Smooth muscle cell (in vitro differentiated cells): ENCODE measurements at regions not wholly inside any gene's neighbourhood (a gene's known extent, or its start where the extent isn't known, plus 50 kb on each side); places are given as distances from the start of the nearest gene placed in this dataset.

Experiments used
- DNase-seq: peaks from one replicate; lab custom pipeline; 2025; ENCODE audit not compliant: unreplicated experiment; lab: John Stamatoyannopoulos, UW
- H2AFZ ChIP-seq: fragments of 200-600 bp; sonication (generic); 2 replicates; pipeline ENCODE4 v1.6.0; 2016; ENCODE audit warnings: antibody characterized with exemption, low read depth, mild to moderate bottlenecking
- H3F3A ChIP-seq: fragments of 200-600 bp; sonication (generic); 2 replicates; pipeline ENCODE4 v1.6.0; 2017; ENCODE audit warnings: antibody characterized with exemption, low read depth
- H3K27ac ChIP-seq: fragments of 200-600 bp; sonication (generic); 2 replicates; pipeline ENCODE4 v1.5.1; 2016; ENCODE audit warnings: low read depth, mild to moderate bottlenecking
- H3K27me3 ChIP-seq: fragments of 200-600 bp; sonication (generic); 2 replicates; pipeline ENCODE4 v1.6.1; 2016; ENCODE audit warnings: low read depth, mild to moderate bottlenecking
- H3K36me3 ChIP-seq: fragments of 200-600 bp; sonication (generic); 2 replicates; pipeline ENCODE4 v1.5.1; 2016; ENCODE audit warnings: low read depth
- H3K4me1 ChIP-seq: fragments of 200-600 bp; sonication (generic); 2 replicates; pipeline ENCODE4 v1.5.1; 2016; ENCODE audit warnings: low read depth
- H3K4me2 ChIP-seq: fragments of 200-600 bp; sonication (generic); 2 replicates; pipeline ENCODE4 v1.6.0; 2016; ENCODE audit warnings: mild to moderate bottlenecking
- H3K4me3 ChIP-seq: fragments of 200-600 bp; sonication (generic); 2 replicates; pipeline ENCODE4 v1.5.1; 2016; ENCODE audit warnings: mild to moderate bottlenecking
- H3K79me2 ChIP-seq: fragments of 200-600 bp; sonication (generic); 2 replicates; pipeline ENCODE4 v1.6.0; 2016; ENCODE audit warnings: low read depth, mild to moderate bottlenecking
- H3K9ac ChIP-seq: fragments of 200-600 bp; sonication (generic); 2 replicates; pipeline ENCODE4 v1.6.0; 2016; ENCODE audit warnings: low read depth
- H3K9me3 ChIP-seq: fragments of 200-600 bp; sonication (generic); replicated peaks from 2 replicates; pipeline ENCODE4 v1.5.1; 2016; ENCODE audit warnings: low read depth
- H4K20me1 ChIP-seq: fragments of 200-600 bp; sonication (generic); 2 replicates; pipeline ENCODE4 v1.6.0; 2016; ENCODE audit warnings: low read depth
- WGBS: methylation state at CpG from one replicate; pipeline ENCODE4 v1.1.7; 2016; ENCODE audit warnings: low lambda C conversion rate; 5-methylcytosine and 5-hydroxymethylcytosine counted together
- TF ChIP-seq, protein P1 (sequence below): fragments of 200-600 bp; sonication (generic); IDR thresholded peaks from 2 replicates; pipeline ENCODE4 v1.5.1; 2017; ENCODE audit warnings: borderline replicate concordance, mild to moderate bottlenecking, antibody characterized with exemption; ENCODE audit not compliant: insufficient read depth, poor library complexity, severe bottlenecking

DNA sequence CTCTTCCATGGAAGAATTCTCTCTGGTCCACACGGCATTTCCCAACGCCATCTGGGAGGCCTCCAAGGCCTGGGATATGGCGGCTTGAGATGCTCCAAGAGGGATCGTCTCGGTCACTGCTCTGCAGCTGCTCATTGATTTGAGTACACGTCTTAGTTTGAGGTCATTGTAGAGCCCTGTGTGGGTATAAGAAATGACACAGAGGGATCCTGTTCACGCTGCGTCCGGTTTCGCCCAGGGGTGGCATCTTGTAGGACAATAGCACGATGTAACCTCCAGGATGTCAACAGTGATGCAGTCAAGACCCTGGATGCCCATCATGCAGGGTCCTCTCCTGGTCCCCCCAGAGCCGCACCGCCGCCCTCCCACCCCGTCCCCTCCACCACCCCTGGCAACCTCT, 564.6 kb downstream of the BRD1 start:
- no peaks in the 10 kb centered on the region for H3K36me3 ChIP-seq
- H3K9me3 ChIP-seq: no peaks in the 10 kb centered on the region
- no peak overlapping the region for H3K9ac ChIP-seq
- H2AFZ ChIP-seq: no peak overlapping the region
- H3K27me3 ChIP-seq: peaks cover under 1% of the 10 kb centered on the region
- H3K4me1 ChIP-seq: peaks cover 12% of the 10 kb centered on the region
- no peaks in the 10 kb centered on the region for H4K20me1 ChIP-seq
- H3K79me2 ChIP-seq: no peaks in the 10 kb centered on the region
- no peaks in the 10 kb centered on the region for H3F3A ChIP-seq
- DNase-seq: no peak
- no peak overlapping the region for H3K4me3 ChIP-seq
- 87% methylated on average over 15 of the region's 15 CpGs for WGBS
- no peak overlapping the region for H3K27ac ChIP-seq
- H3K4me2 ChIP-seq: no peak overlapping the region
- TF ChIP-seq, protein P1, sequence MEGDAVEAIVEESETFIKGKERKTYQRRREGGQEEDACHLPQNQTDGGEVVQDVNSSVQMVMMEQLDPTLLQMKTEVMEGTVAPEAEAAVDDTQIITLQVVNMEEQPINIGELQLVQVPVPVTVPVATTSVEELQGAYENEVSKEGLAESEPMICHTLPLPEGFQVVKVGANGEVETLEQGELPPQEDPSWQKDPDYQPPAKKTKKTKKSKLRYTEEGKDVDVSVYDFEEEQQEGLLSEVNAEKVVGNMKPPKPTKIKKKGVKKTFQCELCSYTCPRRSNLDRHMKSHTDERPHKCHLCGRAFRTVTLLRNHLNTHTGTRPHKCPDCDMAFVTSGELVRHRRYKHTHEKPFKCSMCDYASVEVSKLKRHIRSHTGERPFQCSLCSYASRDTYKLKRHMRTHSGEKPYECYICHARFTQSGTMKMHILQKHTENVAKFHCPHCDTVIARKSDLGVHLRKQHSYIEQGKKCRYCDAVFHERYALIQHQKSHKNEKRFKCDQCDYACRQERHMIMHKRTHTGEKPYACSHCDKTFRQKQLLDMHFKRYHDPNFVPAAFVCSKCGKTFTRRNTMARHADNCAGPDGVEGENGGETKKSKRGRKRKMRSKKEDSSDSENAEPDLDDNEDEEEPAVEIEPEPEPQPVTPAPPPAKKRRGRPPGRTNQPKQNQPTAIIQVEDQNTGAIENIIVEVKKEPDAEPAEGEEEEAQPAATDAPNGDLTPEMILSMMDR: no peak

DNA sequence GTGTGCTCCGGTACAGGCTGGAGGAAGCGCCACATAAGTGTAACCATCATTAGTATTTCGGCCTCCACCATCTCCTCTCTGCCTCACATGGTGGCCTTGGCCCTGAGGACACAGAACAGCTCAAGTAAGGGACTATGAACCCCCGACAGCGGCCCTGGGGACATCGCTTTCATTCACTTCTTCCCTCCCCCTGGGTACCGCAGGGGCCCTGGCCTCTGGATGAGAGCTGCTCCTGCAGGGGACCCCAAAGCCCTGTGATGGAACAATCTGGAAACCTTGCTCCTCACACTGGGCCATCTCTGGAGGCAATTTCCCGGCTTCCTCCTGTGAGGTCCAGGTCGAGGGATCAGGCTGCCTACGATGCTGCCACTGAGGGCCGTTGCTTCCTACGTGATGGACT, 565.5 kb downstream of the BRD1 start:
- Histone ChIP-seq H4K20me1 (no peaks in the 10 kb centered on the region), H3F3A (no peaks in the 10 kb centered on the region), H3K4me3 (no peak overlapping the region), H3K36me3 (no peaks in the 10 kb centered on the region), H3K4me1 (peaks cover 12% of the 10 kb centered on the region), H3K27me3 (no peaks in the 10 kb centered on the region), H3K79me2 (no peaks in the 10 kb centered on the region), H3K27ac (no peak overlapping the region), H3K9ac (no peak overlapping the region), H2AFZ (no peak overlapping the region), H3K4me2 (no peak overlapping the region), H3K9me3 (no peaks in the 10 kb centered on the region)
- 90% methylated on average over 12 of the region's 12 CpGs for WGBS
- TF ChIP-seq, protein P1: no peak
- no peak for DNase-seq

DNA sequence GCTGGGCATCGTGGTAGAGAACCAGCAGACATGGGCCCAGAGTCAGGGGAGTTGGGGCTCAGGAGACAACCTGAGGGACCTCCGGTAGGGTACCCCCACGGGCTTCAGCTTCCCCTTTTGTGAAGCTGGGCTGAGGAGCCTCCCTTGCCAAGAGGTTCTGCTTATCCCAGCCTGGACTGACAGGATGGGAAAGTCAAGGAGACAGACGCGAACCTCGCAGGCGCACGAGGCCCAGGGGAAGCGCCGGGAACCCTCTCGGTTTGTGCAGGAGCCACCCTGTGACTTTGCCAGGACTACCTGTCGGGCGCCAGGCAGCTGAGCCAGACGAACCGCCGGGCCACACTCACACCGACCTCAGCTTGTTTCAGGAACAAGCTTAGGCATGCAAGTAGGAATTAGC, 566.1 kb downstream of the BRD1 start:
- no peaks in the 10 kb centered on the region for H3K79me2 ChIP-seq
- no peaks in the 10 kb centered on the region for H3K36me3 ChIP-seq
- H3K4me2 ChIP-seq: no peak overlapping the region
- H2AFZ ChIP-seq: no peak overlapping the region
- no peak overlapping the region for H3K9ac ChIP-seq
- no peaks in the 10 kb centered on the region for H3F3A ChIP-seq
- TF ChIP-seq, protein P1: no peak
- H3K4me3 ChIP-seq: no peak overlapping the region
- 90% methylated on average over 17 of the region's 17 CpGs for WGBS
- no peaks in the 10 kb centered on the region for H4K20me1 ChIP-seq
- H3K27ac ChIP-seq: no peak overlapping the region
- no peaks in the 10 kb centered on the region for H3K27me3 ChIP-seq
- peaks cover 12% of the 10 kb centered on the region for H3K4me1 ChIP-seq
- H3K9me3 ChIP-seq: no peaks in the 10 kb centered on the region
- DNase-seq: no peak

DNA sequence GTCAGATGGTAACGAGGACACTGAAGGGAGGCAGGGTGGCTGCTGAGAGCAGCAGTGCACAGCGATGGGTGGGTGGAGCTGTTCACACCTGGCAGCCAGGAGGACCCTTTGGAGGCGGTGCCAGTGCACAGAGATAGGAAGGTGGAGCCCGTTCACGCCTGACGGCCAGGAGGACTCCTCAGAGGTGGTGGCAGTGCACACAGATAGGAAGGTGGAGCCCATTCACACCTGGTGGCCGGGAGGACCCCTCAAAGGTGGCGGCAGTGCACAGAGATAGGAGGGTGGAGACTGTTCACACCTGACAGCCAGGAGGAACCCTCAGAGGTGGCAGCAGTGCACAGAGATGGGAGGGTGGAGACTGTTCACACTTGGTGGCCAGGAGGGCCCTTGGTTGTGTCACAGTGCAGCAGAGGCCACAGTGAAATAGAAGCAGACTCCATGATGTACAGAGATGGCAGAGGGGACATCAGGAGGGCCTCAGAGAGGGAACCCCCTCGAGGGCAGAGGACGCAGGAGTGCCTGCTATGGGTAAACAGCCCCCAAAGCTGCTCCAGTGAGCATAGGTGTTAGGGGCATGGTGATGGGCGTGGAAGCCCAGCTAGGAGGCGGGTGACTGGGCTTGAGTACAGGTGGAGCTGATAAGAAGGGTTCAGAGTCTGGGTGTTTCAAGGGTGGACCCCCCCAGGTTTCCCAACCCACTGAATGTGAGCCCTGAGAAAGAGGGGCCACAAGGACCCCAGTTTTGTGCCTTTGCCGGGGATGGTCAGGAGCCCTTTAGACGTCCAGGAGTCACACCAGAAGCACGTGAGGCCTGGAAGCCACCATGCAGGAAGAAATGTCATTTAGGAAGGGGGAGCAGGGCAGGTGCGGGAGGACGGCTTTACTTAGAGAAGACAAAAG, 566.7 kb downstream of the BRD1 start:
- 88% methylated on average over 17 of the region's 17 CpGs for WGBS
- Histone ChIP-seq H3K79me2 (no peaks in the 10 kb centered on the region), H3K9ac (no peak overlapping the region), H3K9me3 (no peaks in the 10 kb centered on the region), H3K4me2 (no peak overlapping the region), H3K36me3 (no peaks in the 10 kb centered on the region), H3K4me1 (peaks cover 12% of the 10 kb centered on the region), H3F3A (no peaks in the 10 kb centered on the region), H3K27ac (no peak overlapping the region), H3K4me3 (no peak overlapping the region), H2AFZ (no peak overlapping the region), H4K20me1 (no peaks in the 10 kb centered on the region), H3K27me3 (no peaks in the 10 kb centered on the region)
- DNase-seq: no peak
- TF ChIP-seq, protein P1: no peak
